GM23338 (cell line): ENCODE measurements at regions not wholly inside any gene's neighbourhood (a gene's known extent, or its start where the extent isn't known, plus 50 kb on each side); places are given as distances from the start of the nearest gene placed in this dataset.
A peak's percentile ranks its signal among the peaks of the same experiment; 100 is the strongest.

Experiments
- ATAC-seq: fragments of 200-7000 bp; cut with Tn5 transposase; 3 replicates; pipeline ENCODE4 v1.9.1; 2020
- DNase-seq: peaks from one replicate; pipeline ENCODE4 v3.0.0-alpha.2; 2015; ENCODE audit warnings: low spot score
- H2AFZ ChIP-seq: fragments of 200-600 bp; sonication (generic); 2 replicates; pipeline ENCODE4 v1.8.0; 2016; ENCODE audit warnings: antibody characterized with exemption, mild to moderate bottlenecking, moderate library complexity
- H3F3A ChIP-seq: fragments of 200-600 bp; sonication (generic); replicated peaks from 2 replicates; pipeline ENCODE4 v1.8.0; 2017; ENCODE audit warnings: antibody characterized with exemption, mixed run types, low read depth
- H3K27ac ChIP-seq: fragments of 200-600 bp; sonication (generic); 2 replicates; pipeline ENCODE4 v1.6.1; 2016; ENCODE audit warnings: low read depth
- H3K27me3 ChIP-seq: fragments of 200-600 bp; sonication (generic); 2 replicates; pipeline ENCODE4 v1.8.0; 2016; ENCODE audit warnings: mild to moderate bottlenecking, mixed run types, moderate library complexity; ENCODE audit not compliant: insufficient read depth
- H3K36me3 ChIP-seq: fragments of 200-600 bp; sonication (generic); 2 replicates; pipeline ENCODE4 v1.8.0; 2016; ENCODE audit warnings: mild to moderate bottlenecking; ENCODE audit not compliant: insufficient read depth
- H3K4me1 ChIP-seq: fragments of 200-600 bp; sonication (generic); 2 replicates; pipeline ENCODE4 v1.8.0; 2016; ENCODE audit warnings: mild to moderate bottlenecking, moderate library complexity; ENCODE audit not compliant: insufficient read depth
- H3K4me2 ChIP-seq: fragments of 200-600 bp; sonication (generic); 2 replicates; pipeline ENCODE4 v1.7.1; 2017; ENCODE audit warnings: mixed run types
- H3K4me3 ChIP-seq: fragments of 200-600 bp; sonication (generic); 2 replicates; pipeline ENCODE4 v1.6.1; 2016; ENCODE audit warnings: mixed run types
- H3K79me2 ChIP-seq: fragments of 200-600 bp; sonication (generic); replicated peaks from 2 replicates; pipeline ENCODE4 v1.8.0; 2017; ENCODE audit warnings: mild to moderate bottlenecking; ENCODE audit not compliant: insufficient read depth
- H3K9me2 ChIP-seq: fragments of 200-600 bp; sonication (generic); 2 replicates; pipeline ENCODE4 v1.8.0; 2017; ENCODE audit not compliant: insufficient read depth
- H4K20me1 ChIP-seq: fragments of 200-600 bp; sonication (generic); replicated peaks from 2 replicates; pipeline ENCODE4 v1.8.0; 2017; ENCODE audit warnings: mild to moderate bottlenecking; ENCODE audit not compliant: insufficient read depth
- H3K27ac Mint-ChIP-seq: 2 replicates; pipeline ENCODE4 v1.8.0; 2020; ENCODE audit warnings: inconsistent platforms, mild to moderate bottlenecking, moderate library complexity, mixed read lengths
- H3K27me3 Mint-ChIP-seq: 3 replicates; pipeline ENCODE4 v1.8.0; 2022; ENCODE audit warnings: low read depth, mild to moderate bottlenecking, moderate library complexity, mixed read lengths, inconsistent platforms; ENCODE audit not compliant: insufficient read depth, poor library complexity
- H3K36me3 Mint-ChIP-seq: 3 replicates; pipeline ENCODE4 v1.8.0; 2021; ENCODE audit warnings: low read depth, mild to moderate bottlenecking, inconsistent platforms, moderate library complexity, mixed read lengths
- H3K4me1 Mint-ChIP-seq: 3 replicates; pipeline ENCODE4 v1.8.0; 2020; ENCODE audit warnings: mild to moderate bottlenecking, inconsistent platforms, mixed read lengths
- H3K4me3 Mint-ChIP-seq: 3 replicates; pipeline ENCODE4 v1.8.0; 2021; ENCODE audit warnings: moderate library complexity, mild to moderate bottlenecking, inconsistent platforms, mixed read lengths
- H3K9me3 Mint-ChIP-seq: 3 replicates; pipeline ENCODE4 v1.8.0; 2020; ENCODE audit warnings: moderate library complexity, mild to moderate bottlenecking, inconsistent platforms, mixed read lengths
- CREB1 ChIP-seq: fragments of 250-450 bp; sonication (Bioruptor Pico); IDR thresholded peaks from 2 replicates; pipeline ENCODE4 v1.5.0; 2020; ENCODE audit warnings: low read depth, mild to moderate bottlenecking, moderate library complexity
- CTCF ChIP-seq, 2 experiments: fragments of 200-600 bp in 1 of 2; sonication (generic) in 1 of 2; conservative IDR thresholded peaks; 2 replicates each; pipeline versions ENCODE4 v1.5.1 to v1.6.1; 2016 to 2017; ENCODE audit warnings: antibody characterized with exemption in 2 of 2, low read depth in 2 of 2, mild to moderate bottlenecking in 2 of 2, moderate library complexity in 1 of 2
- ETS1 ChIP-seq: IDR thresholded peaks from 2 replicates; pipeline ENCODE4 v1.6.1; 2016; ENCODE audit warnings: antibody characterized with exemption
- EZH2 ChIP-seq: fragments of 200-600 bp; sonication (generic); IDR thresholded peaks from one replicate; pipeline ENCODE4 v1.8.0; 2017; ENCODE audit warnings: antibody characterized with exemption, mild to moderate bottlenecking, low read depth; ENCODE audit not compliant: unreplicated experiment
- POLR2AphosphoS5 ChIP-seq: IDR thresholded peaks from 2 replicates; pipeline ENCODE4 v1.6.1; 2016; ENCODE audit warnings: antibody characterized with exemption, low read depth
- ZNF331 ChIP-seq: fragments of 250-450 bp; sonication (Bioruptor Pico); IDR thresholded peaks from 2 replicates; pipeline ENCODE4 v1.5.0; 2020; ENCODE audit warnings: low read depth, mild to moderate bottlenecking, moderate library complexity
- ZNF462 ChIP-seq: fragments of 250-450 bp; sonication (Bioruptor Pico); IDR thresholded peaks from 2 replicates; pipeline ENCODE4 v1.5.0; 2020; ENCODE audit warnings: mild to moderate bottlenecking, moderate library complexity

GRCh38 chr2:4762951-4763376, 929.2 kb upstream of the SOX11 start:
- H3K9me3 Mint-ChIP-seq = peaks cover 70% of the 10 kb centered on the region
- H3K27ac ChIP-seq = no peak overlapping the region
- H3F3A ChIP-seq = no peaks in the 10 kb centered on the region
- peak; percentile 65 for ATAC-seq
- no peak overlapping the region for H3K4me3 Mint-ChIP-seq
- peak; percentile 62 for DNase-seq
- no peaks in the 10 kb centered on the region for H3K9me2 ChIP-seq
- H3K27me3 ChIP-seq = no peaks in the 10 kb centered on the region
- TF ChIP-seq ZNF331 (CRISPR knock-in tag) (no peak), CTCF (conservative IDR thresholded peaks at IDR 0.05; ENCODE audit: low read depth in 2 of 2) (peak; percentile 68 to 74)
- H3K36me3 ChIP-seq = no peaks in the 10 kb centered on the region
- no peak overlapping the region for H3K4me3 ChIP-seq
- no peaks in the 10 kb centered on the region for H3K79me2 ChIP-seq
- peaks cover 4% of the 10 kb centered on the region; the same call in 1 of the 3 replicates for H3K36me3 Mint-ChIP-seq
- no peaks in the 10 kb centered on the region for H3K27me3 Mint-ChIP-seq
- no peak overlapping the region for H2AFZ ChIP-seq
- H3K27ac Mint-ChIP-seq = no peak overlapping the region
- H4K20me1 ChIP-seq = no peaks in the 10 kb centered on the region
- H3K4me1 ChIP-seq = no peaks in the 10 kb centered on the region
- H3K4me1 Mint-ChIP-seq = no peaks in the 10 kb centered on the region
- H3K4me2 ChIP-seq = no peak overlapping the region

- no peak overlapping the region for H3K27ac ChIP-seq
- no peaks in the 10 kb centered on the region for H3K4me1 Mint-ChIP-seq
- H3K9me2 ChIP-seq = no peaks in the 10 kb centered on the region
- H3K4me3 ChIP-seq = no peak overlapping the region
- no peaks in the 10 kb centered on the region for H3K4me1 ChIP-seq
- peaks cover 3% of the 10 kb centered on the region for H3K27me3 Mint-ChIP-seq
- no peak overlapping the region for H3K4me2 ChIP-seq
- H3K27ac Mint-ChIP-seq = no peak overlapping the region
- no peaks in the 10 kb centered on the region for H3K79me2 ChIP-seq
- DNase-seq = no peak
- no peaks in the 10 kb centered on the region for H3K36me3 Mint-ChIP-seq
- H2AFZ ChIP-seq = no peak overlapping the region
- H3K4me3 Mint-ChIP-seq = no peak overlapping the region
- peaks cover 68% of the 10 kb centered on the region for H3K9me3 Mint-ChIP-seq
- TF ChIP-seq POLR2AphosphoS5 (no peak), CREB1 (CRISPR knock-in tag) (no peak)
- no peaks in the 10 kb centered on the region for H3K27me3 ChIP-seq
- no peaks in the 10 kb centered on the region for H3K36me3 ChIP-seq
- no peaks in the 10 kb centered on the region for H4K20me1 ChIP-seq
- no peak for ATAC-seq
- H3F3A ChIP-seq = no peaks in the 10 kb centered on the region
Measured at GRCh38 chr2:4765787-4766530, 926.2 kb upstream of the SOX11 start.

GRCh38 chr2:4775668-4776067, 916.5 kb upstream of the SOX11 start:
- ATAC-seq (no peak), DNase-seq (no peak)
- no peaks in the 10 kb centered on the region for H3K4me1 ChIP-seq
- Mint-ChIP-seq H3K36me3 (peaks cover 12% of the 10 kb centered on the region; the same call in 2 of the 3 replicates), H3K27ac (no peak overlapping the region), H3K27me3 (peaks cover 2% of the 10 kb centered on the region), H3K4me1 (no peaks in the 10 kb centered on the region), H3K4me3 (no peak overlapping the region), H3K9me3 (peaks cover 89% of the 10 kb centered on the region)
- no peaks in the 10 kb centered on the region for H3K36me3 ChIP-seq
- no peaks in the 10 kb centered on the region for H3K79me2 ChIP-seq
- no peaks in the 10 kb centered on the region for H3F3A ChIP-seq
- H3K4me2 ChIP-seq = no peak overlapping the region
- H3K27ac ChIP-seq = no peak overlapping the region
- no peak overlapping the region for H3K4me3 ChIP-seq
- H4K20me1 ChIP-seq = no peaks in the 10 kb centered on the region
- no peaks in the 10 kb centered on the region for H3K9me2 ChIP-seq
- no peak overlapping the region for H2AFZ ChIP-seq
- H3K27me3 ChIP-seq = no peaks in the 10 kb centered on the region
- no peak for TF ChIP-seq ETS1
- TF ChIP-seq EZH2 = no peak
- TF ChIP-seq ZNF462 = no peak
